GM23338 (cell line): ENCODE measurements at regions not wholly inside any gene's neighbourhood (a gene's known extent, or its start where the extent isn't known, plus 50 kb on each side); places are given as distances from the start of the nearest gene placed in this dataset.
"Not testable (repeated sequence)": the region's sequence is repeated elsewhere in the genome, so short reads cannot be mapped to it uniquely, and the experiment has no call there.

ENCODE experiments used
- ATAC-seq: fragments of 200-7000 bp; cut with Tn5 transposase; 3 replicates; pipeline ENCODE4 v1.9.1; 2020
- DNase-seq: peaks from one replicate; pipeline ENCODE4 v3.0.0-alpha.2; 2015; ENCODE audit warnings: low spot score
- H2AFZ ChIP-seq: fragments of 200-600 bp; sonication (generic); 2 replicates; pipeline ENCODE4 v1.8.0; 2016; ENCODE audit warnings: antibody characterized with exemption, mild to moderate bottlenecking, moderate library complexity
- H3F3A ChIP-seq: fragments of 200-600 bp; sonication (generic); replicated peaks from 2 replicates; pipeline ENCODE4 v1.8.0; 2017; ENCODE audit warnings: antibody characterized with exemption, mixed run types, low read depth
- H3K27ac ChIP-seq: fragments of 200-600 bp; sonication (generic); 2 replicates; pipeline ENCODE4 v1.6.1; 2016; ENCODE audit warnings: low read depth
- H3K27me3 ChIP-seq: fragments of 200-600 bp; sonication (generic); 2 replicates; pipeline ENCODE4 v1.8.0; 2016; ENCODE audit warnings: mild to moderate bottlenecking, mixed run types, moderate library complexity; ENCODE audit not compliant: insufficient read depth
- H3K36me3 ChIP-seq: fragments of 200-600 bp; sonication (generic); 2 replicates; pipeline ENCODE4 v1.8.0; 2016; ENCODE audit warnings: mild to moderate bottlenecking; ENCODE audit not compliant: insufficient read depth
- H3K4me1 ChIP-seq: fragments of 200-600 bp; sonication (generic); 2 replicates; pipeline ENCODE4 v1.8.0; 2016; ENCODE audit warnings: mild to moderate bottlenecking, moderate library complexity; ENCODE audit not compliant: insufficient read depth
- H3K4me2 ChIP-seq: fragments of 200-600 bp; sonication (generic); 2 replicates; pipeline ENCODE4 v1.7.1; 2017; ENCODE audit warnings: mixed run types
- H3K4me3 ChIP-seq: fragments of 200-600 bp; sonication (generic); 2 replicates; pipeline ENCODE4 v1.6.1; 2016; ENCODE audit warnings: mixed run types
- H3K79me2 ChIP-seq: fragments of 200-600 bp; sonication (generic); replicated peaks from 2 replicates; pipeline ENCODE4 v1.8.0; 2017; ENCODE audit warnings: mild to moderate bottlenecking; ENCODE audit not compliant: insufficient read depth
- H3K9me2 ChIP-seq: fragments of 200-600 bp; sonication (generic); 2 replicates; pipeline ENCODE4 v1.8.0; 2017; ENCODE audit not compliant: insufficient read depth
- H4K20me1 ChIP-seq: fragments of 200-600 bp; sonication (generic); replicated peaks from 2 replicates; pipeline ENCODE4 v1.8.0; 2017; ENCODE audit warnings: mild to moderate bottlenecking; ENCODE audit not compliant: insufficient read depth
- H3K27ac Mint-ChIP-seq: 2 replicates; pipeline ENCODE4 v1.8.0; 2020; ENCODE audit warnings: inconsistent platforms, mild to moderate bottlenecking, moderate library complexity, mixed read lengths
- H3K27me3 Mint-ChIP-seq: 3 replicates; pipeline ENCODE4 v1.8.0; 2022; ENCODE audit warnings: low read depth, mild to moderate bottlenecking, moderate library complexity, mixed read lengths, inconsistent platforms; ENCODE audit not compliant: insufficient read depth, poor library complexity
- H3K36me3 Mint-ChIP-seq: 3 replicates; pipeline ENCODE4 v1.8.0; 2021; ENCODE audit warnings: low read depth, mild to moderate bottlenecking, inconsistent platforms, moderate library complexity, mixed read lengths
- H3K4me1 Mint-ChIP-seq: 3 replicates; pipeline ENCODE4 v1.8.0; 2020; ENCODE audit warnings: mild to moderate bottlenecking, inconsistent platforms, mixed read lengths
- H3K4me3 Mint-ChIP-seq: 3 replicates; pipeline ENCODE4 v1.8.0; 2021; ENCODE audit warnings: moderate library complexity, mild to moderate bottlenecking, inconsistent platforms, mixed read lengths
- H3K9me3 Mint-ChIP-seq: 3 replicates; pipeline ENCODE4 v1.8.0; 2020; ENCODE audit warnings: moderate library complexity, mild to moderate bottlenecking, inconsistent platforms, mixed read lengths
- JUNB ChIP-seq: IDR thresholded peaks from one replicate; pipeline ENCODE4 v1.6.1; 2016; ENCODE audit warnings: antibody characterized with exemption; ENCODE audit not compliant: unreplicated experiment
- NANOG ChIP-seq: IDR thresholded peaks from 2 replicates; pipeline ENCODE4 v1.6.1; 2016; ENCODE audit warnings: antibody characterized with exemption, borderline replicate concordance
- POLR2AphosphoS5 ChIP-seq: IDR thresholded peaks from 2 replicates; pipeline ENCODE4 v1.6.1; 2016; ENCODE audit warnings: antibody characterized with exemption, low read depth
- STAT1 ChIP-seq: IDR thresholded peaks from one replicate; pipeline ENCODE4 v1.6.1; 2016; ENCODE audit warnings: antibody characterized with exemption; ENCODE audit not compliant: unreplicated experiment
- ZNF462 ChIP-seq: fragments of 250-450 bp; sonication (Bioruptor Pico); IDR thresholded peaks from 2 replicates; pipeline ENCODE4 v1.5.0; 2020; ENCODE audit warnings: mild to moderate bottlenecking, moderate library complexity

- H3F3A ChIP-seq, ATAC-seq, DNase-seq, H3K27me3 ChIP-seq, H4K20me1 ChIP-seq, H3K9me2 ChIP-seq, H3K4me3 ChIP-seq, H3K9me3 Mint-ChIP-seq, H3K79me2 ChIP-seq, H3K27ac Mint-ChIP-seq, H3K4me1 ChIP-seq, H3K36me3 ChIP-seq, H3K27ac ChIP-seq, H3K4me3 Mint-ChIP-seq, H2AFZ ChIP-seq, H3K4me2 ChIP-seq, H3K36me3 Mint-ChIP-seq, H3K27me3 Mint-ChIP-seq, H3K4me1 Mint-ChIP-seq: not testable (repeated sequence)
Measured at GRCh38 chr6:84879385-84879784, 115.0 kb upstream of the TBX18 start.

GRCh38 chr6:84877515-84878210 is 113.3 kb upstream of the TBX18 start:
- H2AFZ ChIP-seq = no peak overlapping the region
- no peaks in the 10 kb centered on the region for H3K27me3 ChIP-seq
- ATAC-seq (no peak), DNase-seq (no peak)
- Mint-ChIP-seq H3K9me3 (no peaks in the 10 kb centered on the region), H3K36me3 (no peaks in the 10 kb centered on the region), H3K27ac (no peak overlapping the region), H3K4me1 (no peaks in the 10 kb centered on the region), H3K27me3 (peaks cover 3% of the 10 kb centered on the region), H3K4me3 (no peak overlapping the region)
- H3K27ac ChIP-seq = no peak overlapping the region
- no peaks in the 10 kb centered on the region for H3K4me1 ChIP-seq
- no peaks in the 10 kb centered on the region for H4K20me1 ChIP-seq
- TF ChIP-seq STAT1 (no peak), JUNB (no peak), ZNF462 (no peak), NANOG (no peak), POLR2AphosphoS5 (no peak)
- no peaks in the 10 kb centered on the region for H3K9me2 ChIP-seq
- no peak overlapping the region for H3K4me3 ChIP-seq
- H3K79me2 ChIP-seq = no peaks in the 10 kb centered on the region
- H3K4me2 ChIP-seq = no peak overlapping the region
- no peaks in the 10 kb centered on the region for H3K36me3 ChIP-seq
- no peaks in the 10 kb centered on the region for H3F3A ChIP-seq
